ENCODE measurements at regions not wholly inside any gene's neighbourhood (a gene's known extent, or its start where the extent isn't known, plus 50 kb on each side); places are given as distances from the start of the nearest gene placed in this dataset.
A peak's percentile ranks its signal among the peaks of the same experiment; 100 is the strongest.
"Not testable (repeated sequence)": the region's sequence is repeated elsewhere in the genome, so short reads cannot be mapped to it uniquely, and the experiment has no call there.

GRCh38 chr9:63804205-63804604, 1480.8 kb downstream of the FOXD4L5 start:
- DNase-seq, result not testable (repeated sequence)

GRCh38 chr9:63794081-63794685, 1490.8 kb downstream of the FOXD4L5 start:
- DNase-seq, result not testable (repeated sequence)

GRCh38 chr9:63787454-63787853, 1497.6 kb downstream of the FOXD4L5 start:
- not testable (repeated sequence) for DNase-seq

GRCh38 chr9:63785059-63785458, 1500.0 kb downstream of the FOXD4L5 start:
- not testable (repeated sequence) for DNase-seq

GRCh38 chr9:63784421-63784820, 1500.6 kb downstream of the FOXD4L5 start:
- not testable (repeated sequence) for DNase-seq

- not testable (repeated sequence) for DNase-seq
Measured at GRCh38 chr9:63781817-63782439, 1503.1 kb downstream of the FOXD4L5 start.

GRCh38 chr9:63781390-63781789, 1503.6 kb downstream of the FOXD4L5 start:
- DNase-seq, result not testable (repeated sequence)

GRCh38 chr9:63776220-63776619, 1508.8 kb downstream of the FOXD4L5 start:
- DNase-seq, result not testable (repeated sequence)

GRCh38 chr9:63775092-63775426, 1510.0 kb downstream of the FOXD4L5 start:
- not testable (repeated sequence) for DNase-seq

- not testable (repeated sequence) for DNase-seq
Measured at GRCh38 chr9:63774369-63775091, 1510.5 kb downstream of the FOXD4L5 start.

- DNase-seq, result not testable (repeated sequence)
Measured at GRCh38 chr9:63762230-63762629, 1522.8 kb downstream of the FOXD4L5 start.

GRCh38 chr9:63729021-63729420, 1556.0 kb downstream of the FOXD4L5 start:
- not testable (repeated sequence) for DNase-seq

GRCh38 chr9:63728287-63728686, 1556.7 kb downstream of the FOXD4L5 start:
- DNase-seq, result no peak

- DNase-seq, result not testable (repeated sequence)
Measured at GRCh38 chr9:63708285-63708684, 1576.7 kb downstream of the FOXD4L5 start.

GRCh38 chr9:63704456-63704855, 1580.6 kb downstream of the FOXD4L5 start:
- DNase-seq, result not testable (repeated sequence)

- peak; percentile 43 for DNase-seq
Measured at GRCh38 chr9:63703670-63704069, 1581.3 kb downstream of the FOXD4L5 start.

GRCh38 chr9:63703138-63703665, 1581.8 kb downstream of the FOXD4L5 start:
- not testable (repeated sequence) for DNase-seq
